Frontal cortex (tissue), 3 donors: ENCODE measurements at regions not wholly inside any gene's neighbourhood (a gene's known extent, or its start where the extent isn't known, plus 50 kb on each side); places are given as distances from the start of the nearest gene placed in this dataset.

ENCODE experiments used
- DNase-seq, 2 donors: peaks; one replicate each; pipeline ENCODE4 v3.0.0; 2012; ENCODE audit warnings: low spot score in 2 of 2
- FAIRE-seq: peaks from 2 replicates; lab custom pipeline; 2012; peaks lifted over from hg19 to GRCh38; lab: Jason Lieb, UNC
- donor health status: control.
- donor health status: control.
- donor health status: control.

GRCh38 chr20:60869625-60870024 lies 382.4 kb upstream of the CDH4 start:
- no peak for FAIRE-seq
- DNase-seq, result no peak

- FAIRE-seq (no peak), DNase-seq (no peak)
Measured at GRCh38 chr20:60870040-60870439, 382.0 kb upstream of the CDH4 start.

GRCh38 chr20:60872224-60872623 lies 379.8 kb upstream of the CDH4 start:
- FAIRE-seq (no peak), DNase-seq (no peak)

GRCh38 chr20:60877071-60877857 lies 374.8 kb upstream of the CDH4 start:
- FAIRE-seq (no peak), DNase-seq (no peak)

GRCh38 chr20:60882836-60883235 lies 369.2 kb upstream of the CDH4 start:
- no peak for FAIRE-seq
- no peak for DNase-seq

- no peak for DNase-seq
- no peak for FAIRE-seq
Measured at GRCh38 chr20:60883496-60883895, 368.6 kb upstream of the CDH4 start.

- FAIRE-seq, result no peak
Measured at GRCh38 chr20:60884277-60884676, 367.8 kb upstream of the CDH4 start.

GRCh38 chr20:60888771-60889170 lies 363.3 kb upstream of the CDH4 start:
- no peak for DNase-seq
- FAIRE-seq, result no peak

More at GRCh38 chr20:60884277-60884676, 367.8 kb upstream of the CDH4 start:
- DNase-seq, result no peak

GRCh38 chr20:60892095-60892813 lies 359.8 kb upstream of the CDH4 start:
- no peak for FAIRE-seq
- no peak for DNase-seq

- DNase-seq (no peak), FAIRE-seq (no peak)
Measured at GRCh38 chr20:60894091-60894490, 358.0 kb upstream of the CDH4 start.

- DNase-seq (no peak), FAIRE-seq (no peak)
Measured at GRCh38 chr20:60895363-60896079, 356.5 kb upstream of the CDH4 start.

- FAIRE-seq (no peak), DNase-seq (no peak)
Measured at GRCh38 chr20:60897976-60898375, 354.1 kb upstream of the CDH4 start.

GRCh38 chr20:60899320-60899719 lies 352.7 kb upstream of the CDH4 start:
- DNase-seq, result no peak
- no peak for FAIRE-seq

- DNase-seq (no peak), FAIRE-seq (no peak)
Measured at GRCh38 chr20:60900618-60901017, 351.4 kb upstream of the CDH4 start.

GRCh38 chr20:60901831-60902230 lies 350.2 kb upstream of the CDH4 start:
- no peak for FAIRE-seq
- DNase-seq, result no peak

- DNase-seq (no peak), FAIRE-seq (no peak)
Measured at GRCh38 chr20:60903325-60903971, 348.6 kb upstream of the CDH4 start.

- DNase-seq (no peak), FAIRE-seq (no peak)
Measured at GRCh38 chr20:60904730-60905129, 347.3 kb upstream of the CDH4 start.

GRCh38 chr20:60905919-60906318 lies 346.1 kb upstream of the CDH4 start:
- FAIRE-seq (no peak), DNase-seq (no peak)

- DNase-seq, result no peak
- FAIRE-seq, result no peak
Measured at GRCh38 chr20:60906555-60906954, 345.5 kb upstream of the CDH4 start.

- no peak for DNase-seq
- no peak for FAIRE-seq
Measured at GRCh38 chr20:60913298-60913697, 338.8 kb upstream of the CDH4 start.
